ENCODE measurements at regions not wholly inside any gene's neighbourhood (a gene's known extent, or its start where the extent isn't known, plus 50 kb on each side); places are given as distances from the start of the nearest gene placed in this dataset.
A peak's percentile ranks its signal among the peaks of the same experiment; 100 is the strongest.

DNA sequence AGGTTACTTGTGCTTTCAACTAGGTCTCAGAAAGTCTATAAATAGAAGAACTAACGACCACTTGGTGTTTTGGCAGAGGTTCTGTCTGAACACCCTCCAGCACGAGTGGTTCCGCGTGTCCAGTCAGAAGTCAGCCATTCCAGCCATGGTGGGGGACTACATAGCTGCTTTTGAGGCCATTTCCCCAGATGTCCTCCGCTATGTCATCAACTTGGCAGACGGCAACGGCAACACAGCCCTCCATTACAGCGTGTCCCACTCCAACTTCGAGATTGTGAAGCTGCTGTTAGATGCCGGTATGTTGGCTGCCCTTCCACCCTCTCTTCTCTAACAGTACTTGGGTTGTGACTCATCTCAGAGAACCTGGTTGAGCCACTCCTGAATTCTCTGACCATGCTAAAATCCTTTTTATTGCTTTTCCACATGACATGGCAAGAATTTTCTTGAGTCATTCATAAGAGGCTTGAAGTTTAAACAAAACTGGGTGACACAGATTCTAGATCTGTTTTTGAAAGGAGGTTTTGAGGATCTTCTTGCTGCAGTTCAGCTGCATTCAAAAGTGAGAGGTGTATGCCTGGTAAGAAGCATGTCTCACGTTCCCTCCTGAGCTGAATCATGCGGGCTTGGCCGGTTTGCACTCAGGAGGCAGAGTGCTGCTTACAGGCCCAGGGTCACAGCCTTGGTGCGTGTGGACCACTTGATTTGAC is 103.1 kb upstream of the DMRT1 start:
- H3K4me3 ChIP-seq = no peak overlapping the region
- H3K27ac ChIP-seq = peak overlapping the region; percentile 85
- H3K9me3 ChIP-seq = no peaks in the 10 kb centered on the region
- peaks cover 0 to 58% of the 10 kb centered on the region in 2 donors for H3K36me3 ChIP-seq
- peak in 1 of 2 donors; percentile 92 for DNase-seq (ENCODE audit: extremely low spot score in 2 of 2)
- H3K4me1 ChIP-seq = peaks cover 34% of the 10 kb centered on the region
- no peak for TF ChIP-seq POLR2A (IDR thresholded peaks at IDR 0.05)
- TF ChIP-seq, protein P1, sequence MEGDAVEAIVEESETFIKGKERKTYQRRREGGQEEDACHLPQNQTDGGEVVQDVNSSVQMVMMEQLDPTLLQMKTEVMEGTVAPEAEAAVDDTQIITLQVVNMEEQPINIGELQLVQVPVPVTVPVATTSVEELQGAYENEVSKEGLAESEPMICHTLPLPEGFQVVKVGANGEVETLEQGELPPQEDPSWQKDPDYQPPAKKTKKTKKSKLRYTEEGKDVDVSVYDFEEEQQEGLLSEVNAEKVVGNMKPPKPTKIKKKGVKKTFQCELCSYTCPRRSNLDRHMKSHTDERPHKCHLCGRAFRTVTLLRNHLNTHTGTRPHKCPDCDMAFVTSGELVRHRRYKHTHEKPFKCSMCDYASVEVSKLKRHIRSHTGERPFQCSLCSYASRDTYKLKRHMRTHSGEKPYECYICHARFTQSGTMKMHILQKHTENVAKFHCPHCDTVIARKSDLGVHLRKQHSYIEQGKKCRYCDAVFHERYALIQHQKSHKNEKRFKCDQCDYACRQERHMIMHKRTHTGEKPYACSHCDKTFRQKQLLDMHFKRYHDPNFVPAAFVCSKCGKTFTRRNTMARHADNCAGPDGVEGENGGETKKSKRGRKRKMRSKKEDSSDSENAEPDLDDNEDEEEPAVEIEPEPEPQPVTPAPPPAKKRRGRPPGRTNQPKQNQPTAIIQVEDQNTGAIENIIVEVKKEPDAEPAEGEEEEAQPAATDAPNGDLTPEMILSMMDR (IDR thresholded peaks at IDR 0.05) = no peak
- peak; percentile 57 to 90 for TF ChIP-seq POLR2AphosphoS5 (IDR thresholded peaks at IDR 0.05; ENCODE audit: insufficient read depth in 1 of 2, low read depth in 1 of 2)
- intact Hi-C loops (cut with DNase I) = no loop called here
- H3K27me3 ChIP-seq = no peaks in the 10 kb centered on the region

DNA sequence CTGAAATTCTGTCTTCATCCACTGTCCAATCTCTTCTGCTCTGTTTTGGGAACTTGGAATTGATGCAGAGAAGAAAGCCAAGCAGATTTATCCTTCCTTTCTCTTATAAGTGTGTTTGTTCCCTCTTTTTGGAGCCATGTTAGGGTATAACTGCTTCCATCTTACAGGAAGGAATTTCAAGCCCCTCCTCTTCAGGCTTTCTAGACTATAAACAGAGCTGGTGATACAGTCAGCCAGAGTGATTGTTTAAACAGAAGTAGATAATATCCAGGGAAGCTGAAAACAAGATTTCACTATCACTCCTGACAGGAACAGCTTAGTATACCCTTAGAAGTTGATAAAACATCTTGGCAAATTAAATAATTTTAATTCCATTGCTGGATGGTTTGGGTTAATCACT is 102.1 kb upstream of the DMRT1 start:
- Histone ChIP-seq H3K4me3 (no peak overlapping the region), H3K27me3 (no peaks in the 10 kb centered on the region), H3K9me3 (no peaks in the 10 kb centered on the region), H3K4me1 (peaks cover 31% of the 10 kb centered on the region), H3K36me3 (peaks cover 0 to 63% of the 10 kb centered on the region in 2 donors), H3K27ac (peak overlapping the region; percentile 85)
- TF ChIP-seq POLR2AphosphoS5 (IDR thresholded peaks at IDR 0.05; ENCODE audit: insufficient read depth in 1 of 2, low read depth in 1 of 2) = no peak
- no peak for TF ChIP-seq POLR2A (IDR thresholded peaks at IDR 0.05)
- TF ChIP-seq, protein P1 (IDR thresholded peaks at IDR 0.05) = no peak
- no peak for DNase-seq (ENCODE audit: extremely low spot score in 2 of 2)
- intact Hi-C loops (cut with DNase I) = no loop called here

DNA sequence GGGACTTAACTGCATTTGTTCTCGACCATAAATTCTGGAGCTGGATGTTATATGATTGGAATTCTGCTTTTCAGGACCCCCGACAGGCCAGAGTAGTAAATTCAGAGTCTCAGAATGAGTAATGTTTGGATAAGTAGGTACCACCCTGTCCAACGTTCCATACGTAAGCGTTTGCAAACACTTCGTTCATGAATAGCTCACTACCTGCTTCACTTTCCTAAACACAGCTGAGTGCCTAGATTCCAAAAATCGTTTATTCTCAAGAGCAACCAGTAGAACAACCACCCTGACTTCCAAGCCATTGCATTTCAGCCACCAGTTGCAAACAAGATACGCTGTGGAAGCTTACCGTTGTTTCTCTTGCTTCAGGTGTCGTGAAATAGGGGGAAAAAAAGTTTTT is 101.3 kb upstream of the DMRT1 start:
- Histone ChIP-seq H3K27me3 (no peaks in the 10 kb centered on the region), H3K4me3 (no peak overlapping the region), H3K27ac (no peak overlapping the region), H3K36me3 (peaks cover 0 to 72% of the 10 kb centered on the region in 2 donors), H3K4me1 (peaks cover 32% of the 10 kb centered on the region), H3K9me3 (no peaks in the 10 kb centered on the region)
- intact Hi-C loops (cut with DNase I) = no loop called here
- TF ChIP-seq, protein P1 (IDR thresholded peaks at IDR 0.05) = no peak
- TF ChIP-seq POLR2AphosphoS5 (IDR thresholded peaks at IDR 0.05; ENCODE audit: insufficient read depth in 1 of 2, low read depth in 1 of 2) (no peak), POLR2A (IDR thresholded peaks at IDR 0.05) (no peak)
- DNase-seq (ENCODE audit: extremely low spot score in 2 of 2) = no peak

DNA sequence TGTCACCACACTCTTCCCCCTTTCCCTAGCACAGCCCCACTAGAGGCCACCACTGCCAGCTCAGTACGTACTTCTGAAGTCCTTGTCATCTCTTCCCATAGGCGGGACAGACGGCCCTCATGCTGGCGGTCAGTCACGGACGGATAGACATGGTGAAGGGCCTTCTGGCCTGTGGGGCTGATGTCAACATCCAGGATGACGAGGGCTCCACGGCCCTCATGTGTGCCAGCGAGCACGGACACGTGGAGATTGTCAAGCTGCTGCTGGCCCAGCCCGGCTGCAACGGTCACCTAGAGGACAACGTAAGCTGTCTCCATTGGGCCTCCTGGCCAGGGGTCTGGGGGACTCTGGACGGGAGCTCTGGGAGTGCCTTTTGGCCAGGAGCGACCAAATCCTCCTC is 99.4 kb upstream of the DMRT1 start:
- no peak overlapping the region for H3K27ac ChIP-seq
- H3K4me1 ChIP-seq = peaks cover 35% of the 10 kb centered on the region

More for the DNA sequence above, 99.4 kb upstream of the DMRT1 start:
- H3K27me3 ChIP-seq = no peaks in the 10 kb centered on the region
- H3K9me3 ChIP-seq = no peaks in the 10 kb centered on the region
- H3K4me3 ChIP-seq = no peak overlapping the region
- TF ChIP-seq, protein P1 (IDR thresholded peaks at IDR 0.05) = no peak
- TF ChIP-seq POLR2A (IDR thresholded peaks at IDR 0.05) (no peak), POLR2AphosphoS5 (IDR thresholded peaks at IDR 0.05; ENCODE audit: insufficient read depth in 1 of 2, low read depth in 1 of 2) (no peak)
- no peak for DNase-seq (ENCODE audit: extremely low spot score in 2 of 2)
- intact Hi-C loops (cut with DNase I) = no loop called here
- peaks cover 0 to 69% of the 10 kb centered on the region in 2 donors for H3K36me3 ChIP-seq
